A549 (cell line): ENCODE measurements at regions not wholly inside any gene's neighbourhood (a gene's known extent, or its start where the extent isn't known, plus 50 kb on each side); places are given as distances from the start of the nearest gene placed in this dataset.

Source experiments
- CTCF ChIP-seq: fragments of >200 bp; sonication (Bioruptor Twin); formaldehyde crosslinking; IDR thresholded peaks from 3 replicates; pipeline ENCODE4 v1.5.1; 2016
- JUN ChIP-seq, 2 experiments: fragments of >200 bp; sonication (Bioruptor Twin); formaldehyde crosslinking; IDR thresholded peaks; 2 replicates in 1 of 2; 3 replicates in 1 of 2; pipeline ENCODE4 v1.6.1; 2016 to 2017
- JUNB ChIP-seq: fragments of >200 bp; sonication (Bioruptor Twin); formaldehyde crosslinking; IDR thresholded peaks from 2 replicates; pipeline ENCODE4 v1.6.1; 2016
- MAX ChIP-seq: IDR thresholded peaks from 2 replicates; pipeline ENCODE4 v1.6.1; 2012
- MYC ChIP-seq: IDR thresholded peaks from 2 replicates; pipeline ENCODE4 v1.6.1; 2012; ENCODE audit warnings: mild to moderate bottlenecking, inconsistent platforms, low read length, improper control_type of control experiment, borderline replicate concordance
- PBX3 ChIP-seq: IDR thresholded peaks from 2 replicates; pipeline ENCODE4 v1.6.1; 2012
- PHF8 ChIP-seq: fragments of 200-600 bp; sonication (generic); IDR thresholded peaks from 2 replicates; pipeline ENCODE4 v1.6.1; 2016; ENCODE audit warnings: low read depth, mild to moderate bottlenecking, antibody characterized with exemption, moderate library complexity, borderline replicate concordance
- RFX5 ChIP-seq: fragments of 450-650 bp; IDR thresholded peaks from 2 replicates; pipeline ENCODE4 v1.7.1; 2014; ENCODE audit warnings: antibody characterized with exemption, mild to moderate bottlenecking, moderate library complexity
- TP53 ChIP-seq: fragments of 250-450 bp; sonication (Bioruptor Pico); IDR thresholded peaks from 2 replicates; pipeline ENCODE4 v1.5.0; 2021; ENCODE audit warnings: mild to moderate bottlenecking, moderate library complexity

- TF ChIP-seq JUNB (no peak), MAX (no peak), CTCF (no peak), RFX5 (no peak), PBX3 (no peak), PHF8 (no peak), JUN (IDR thresholded peaks at IDR 0.05) (no peak), TP53 (CRISPR knock-in tag) (no peak), MYC (no peak)
These were observed 367.8 kb upstream of the PBX1 start for GRCh38 chr1:164191191-164191590.
